Stimulated activated CD4-positive, alpha-beta T cell treated with anti-CD3 and anti-CD28 coated beads, Interleukin-4, amount 100 ng/mL, for 24 hours (primary cell): ENCODE measurements at regions not wholly inside any gene's neighbourhood (a gene's known extent, or its start where the extent isn't known, plus 50 kb on each side); places are given as distances from the start of the nearest gene placed in this dataset.

Experiments
- DNase-seq: peaks from one replicate; pipeline ENCODE4 v3.0.0-alpha.2; 2020

- DNase-seq: no peak
Measured at GRCh38 chr5:168192120-168192519, 99.3 kb upstream of the WWC1 start.

GRCh38 chr5:168193493-168194250 lies 97.8 kb upstream of the WWC1 start:
- DNase-seq: no peak

- no peak for DNase-seq
Measured at GRCh38 chr5:168195110-168195509, 96.3 kb upstream of the WWC1 start.

- no peak for DNase-seq
Measured at GRCh38 chr5:168198359-168198758, 93.1 kb upstream of the WWC1 start.

GRCh38 chr5:168202996-168203395 lies 88.4 kb upstream of the WWC1 start:
- DNase-seq: no peak

GRCh38 chr5:168204165-168204564 lies 87.3 kb upstream of the WWC1 start:
- DNase-seq: no peak

GRCh38 chr5:168207450-168208029 lies 83.9 kb upstream of the WWC1 start:
- no peak for DNase-seq

- no peak for DNase-seq
Measured at GRCh38 chr5:168209244-168209995, 82.0 kb upstream of the WWC1 start.

GRCh38 chr5:168209997-168210396 lies 81.4 kb upstream of the WWC1 start:
- no peak for DNase-seq

GRCh38 chr5:168211245-168211644 lies 80.2 kb upstream of the WWC1 start:
- no peak for DNase-seq

- no peak for DNase-seq
Measured at GRCh38 chr5:168211936-168212335, 79.5 kb upstream of the WWC1 start.

GRCh38 chr5:168214071-168214470 lies 77.4 kb upstream of the WWC1 start:
- DNase-seq: no peak

GRCh38 chr5:168214886-168215285 lies 76.6 kb upstream of the WWC1 start:
- DNase-seq: no peak

GRCh38 chr5:168215646-168216045 lies 75.8 kb upstream of the WWC1 start:
- DNase-seq: no peak

GRCh38 chr5:168216989-168217388 lies 74.5 kb upstream of the WWC1 start:
- no peak for DNase-seq

- DNase-seq: no peak
Measured at GRCh38 chr5:168217497-168217896, 73.9 kb upstream of the WWC1 start.

GRCh38 chr5:168218746-168219145 lies 72.7 kb upstream of the WWC1 start:
- DNase-seq: no peak

GRCh38 chr5:168219515-168220410 lies 71.7 kb upstream of the WWC1 start:
- peak; percentile 42 for DNase-seq

GRCh38 chr5:168224085-168224484 lies 67.4 kb upstream of the WWC1 start:
- no peak for DNase-seq

- no peak for DNase-seq
Measured at GRCh38 chr5:168226012-168226411, 65.4 kb upstream of the WWC1 start.

GRCh38 chr5:168227001-168227400 lies 64.4 kb upstream of the WWC1 start:
- peak; percentile 6 for DNase-seq

- DNase-seq: no peak
Measured at GRCh38 chr5:168227973-168228615, 63.4 kb upstream of the WWC1 start.

GRCh38 chr5:168228668-168229067 lies 62.8 kb upstream of the WWC1 start:
- no peak for DNase-seq
